HEK293 (cell line): ENCODE measurements at regions not wholly inside any gene's neighbourhood (a gene's known extent, or its start where the extent isn't known, plus 50 kb on each side); places are given as distances from the start of the nearest gene placed in this dataset.

Source experiments
- CTCF ChIA-PET: fragments of 350-600 bp; formaldehyde crosslinking; extraction: SDS; loops from one replicate; lab custom pipeline; 2021; ENCODE audit warnings: antibody characterized with exemption; lab: Yijun Ruan, JAX
- POLR2A ChIA-PET: fragments of 300-600 bp; formaldehyde crosslinking; extraction: SDS; loops from one replicate; lab custom pipeline; 2020; ENCODE audit warnings: antibody characterized with exemption, inconsistent platforms; lab: Yijun Ruan, JAX
- H3K27ac ChIP-seq: fragments of 200-500 bp; sonication (Bioruptor generic); 2 replicates; pipeline ENCODE4 v1.5.1; 2014; ENCODE audit warnings: low read depth, low read length, control low read depth, inconsistent platforms; ENCODE audit errors: extremely low read depth
- H3K36me3 ChIP-seq, 2 experiments: fragments of 200-500 bp in 1 of 2; sonication (Bioruptor generic) in 1 of 2; 1 replicate in 1 of 2; 2 replicates in 1 of 2; pipeline ENCODE4 v1.5.1; 2014 to 2017; ENCODE audit warnings: inconsistent platforms in 2 of 2, low read length in 2 of 2; ENCODE audit not compliant: control insufficient read depth in 2 of 2, insufficient read depth in 1 of 2
- H3K4me1 ChIP-seq: fragments of 200-500 bp; sonication (Bioruptor generic); 2 replicates; pipeline ENCODE4 v1.5.1; 2014; ENCODE audit warnings: mild to moderate bottlenecking, low read length, inconsistent platforms; ENCODE audit not compliant: control insufficient read depth, insufficient read depth
- H3K4me3 ChIP-seq: 2 replicates; pipeline ENCODE4 v1.5.1; 2011; ENCODE audit warnings: low read depth, mild to moderate bottlenecking, control low read depth, low read length, moderate library complexity
- H3K9me3 ChIP-seq: fragments of 200-500 bp; sonication (Bioruptor generic); 2 replicates; pipeline ENCODE4 v1.5.1; 2014; ENCODE audit warnings: low read depth, low read length, inconsistent platforms; ENCODE audit not compliant: control insufficient read depth, insufficient read depth
- FEZF1 ChIP-seq: fragments of 450-650 bp; formaldehyde crosslinking; IDR thresholded peaks from 2 replicates; pipeline ENCODE4 v1.5.1; 2016; ENCODE audit warnings: missing biosample characterization, missing genetic modification characterization
- OSR2 ChIP-seq: fragments of 450-650 bp; formaldehyde crosslinking; IDR thresholded peaks from 2 replicates; pipeline ENCODE4 v1.5.1; 2016; ENCODE audit warnings: missing biosample characterization, missing genetic modification characterization
- PRDM1 ChIP-seq: fragments of 450-650 bp; formaldehyde crosslinking; IDR thresholded peaks from 2 replicates; pipeline ENCODE4; 2016; ENCODE audit warnings: missing biosample characterization, missing genetic modification characterization
- SETDB1 ChIP-seq: IDR thresholded peaks from one replicate; pipeline ENCODE4 v1.6.1; 2017; ENCODE audit warnings: mild to moderate bottlenecking, low read length, moderate library complexity, mixed read lengths; ENCODE audit not compliant: insufficient read length
- YY2 ChIP-seq: fragments of 450-650 bp; formaldehyde crosslinking; IDR thresholded peaks from 2 replicates; pipeline ENCODE4 v1.5.1; 2016; ENCODE audit warnings: missing biosample characterization, missing genetic modification characterization
- ZBTB10 ChIP-seq: fragments of 450-650 bp; formaldehyde crosslinking; IDR thresholded peaks from 2 replicates; pipeline ENCODE4 v1.5.1; 2016; ENCODE audit warnings: missing biosample characterization, missing genetic modification characterization
- ZBTB20 ChIP-seq: fragments of 450-650 bp; formaldehyde crosslinking; IDR thresholded peaks from 2 replicates; pipeline ENCODE4 v1.5.1; 2016; ENCODE audit warnings: missing biosample characterization, missing genetic modification characterization
- ZFHX2 ChIP-seq: fragments of 450-650 bp; formaldehyde crosslinking; conservative IDR thresholded peaks from 2 replicates; pipeline ENCODE4 v1.5.1; 2016; ENCODE audit warnings: missing biosample characterization, missing genetic modification characterization
- ZFP69B ChIP-seq: fragments of 450-650 bp; formaldehyde crosslinking; IDR thresholded peaks from 2 replicates; pipeline ENCODE4 v1.5.1; 2016; ENCODE audit warnings: missing biosample characterization, missing genetic modification characterization
- ZNF202 ChIP-seq: fragments of 450-650 bp; formaldehyde crosslinking; IDR thresholded peaks from 2 replicates; pipeline ENCODE4 v1.5.1; 2016; ENCODE audit warnings: missing biosample characterization, missing genetic modification characterization, borderline replicate concordance
- ZNF23 ChIP-seq: fragments of 450-650 bp; formaldehyde crosslinking; IDR thresholded peaks from 2 replicates; pipeline ENCODE4 v1.5.1; 2016; ENCODE audit warnings: missing biosample characterization, missing genetic modification characterization, borderline replicate concordance
- ZNF24 ChIP-seq: fragments of 450-650 bp; formaldehyde crosslinking; IDR thresholded peaks from 2 replicates; pipeline ENCODE4 v1.5.1; 2016; ENCODE audit warnings: missing biosample characterization, missing genetic modification characterization
- ZNF354C ChIP-seq: fragments of 450-650 bp; formaldehyde crosslinking; IDR thresholded peaks from 2 replicates; pipeline ENCODE4 v1.5.1; 2016; ENCODE audit warnings: missing biosample characterization, missing genetic modification characterization, low read depth, borderline replicate concordance
- ZNF449 ChIP-seq: fragments of 450-650 bp; formaldehyde crosslinking; IDR thresholded peaks from 2 replicates; pipeline ENCODE4 v1.5.1; 2017; ENCODE audit warnings: missing biosample characterization, mild to moderate bottlenecking, missing genetic modification characterization, moderate library complexity
- ZNF560 ChIP-seq: fragments of 450-650 bp; formaldehyde crosslinking; IDR thresholded peaks from 2 replicates; pipeline ENCODE4 v1.5.1; 2017; ENCODE audit warnings: missing biosample characterization, missing genetic modification characterization, borderline replicate concordance
- ZNF830 ChIP-seq: fragments of 450-650 bp; IDR thresholded peaks from 2 replicates; pipeline ENCODE4 v1.5.0; 2018; ENCODE audit warnings: missing biosample characterization, missing genetic modification characterization, low read depth, mild to moderate bottlenecking, moderate library complexity
- TF ChIP-seq, protein P1 (sequence below): fragments of 450-650 bp; formaldehyde crosslinking; IDR thresholded peaks from 2 replicates; pipeline ENCODE4 v1.5.1; 2016; ENCODE audit warnings: missing biosample characterization, missing genetic modification characterization
- TF ChIP-seq, protein P2 (sequence below): fragments of 450-650 bp; formaldehyde crosslinking; IDR thresholded peaks from 2 replicates; pipeline ENCODE4; 2016; ENCODE audit warnings: missing biosample characterization, missing genetic modification characterization
- TF ChIP-seq, protein P3 (sequence below): fragments of 450-650 bp; formaldehyde crosslinking; IDR thresholded peaks from 2 replicates; pipeline ENCODE4 v1.5.1; 2016; ENCODE audit warnings: missing biosample characterization, missing genetic modification characterization

DNA sequence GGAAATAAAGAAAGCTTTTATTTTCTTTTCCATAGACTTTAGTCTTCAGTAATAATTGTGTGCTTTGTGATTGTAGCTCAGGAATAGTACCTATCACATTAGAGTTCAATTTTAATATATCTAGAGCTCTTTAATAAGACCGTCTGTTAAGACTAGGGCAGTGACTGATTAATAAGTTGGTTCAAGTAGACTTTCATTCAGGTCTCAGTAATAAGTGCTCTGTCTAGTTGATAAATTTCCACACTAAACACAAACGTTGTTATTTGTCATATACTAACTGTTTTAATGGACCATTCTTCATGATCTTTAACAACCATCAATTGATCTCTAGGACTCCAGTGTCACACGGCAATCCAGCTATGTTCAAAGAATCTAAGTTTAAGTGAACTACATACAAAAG lies 474.5 kb upstream of the ADGRL2 start:
- ChIA-PET POLR2A (no interaction called here), CTCF (no interaction called here)
- no peaks in the 10 kb centered on the region for H3K9me3 ChIP-seq

More for the DNA sequence above, 474.5 kb upstream of the ADGRL2 start:
- no peak for TF ChIP-seq OSR2 (tag by site-specific recombination)
- no peak for TF ChIP-seq ZNF23 (tag by site-specific recombination)
- TF ChIP-seq, protein P1, sequence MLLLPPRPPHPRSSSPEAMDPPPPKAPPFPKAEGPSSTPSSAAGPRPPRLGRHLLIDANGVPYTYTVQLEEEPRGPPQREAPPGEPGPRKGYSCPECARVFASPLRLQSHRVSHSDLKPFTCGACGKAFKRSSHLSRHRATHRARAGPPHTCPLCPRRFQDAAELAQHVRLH (tag by site-specific recombination) = no peak
- no peak for TF ChIP-seq ZNF354C (tag by site-specific recombination)
- TF ChIP-seq, protein P2, sequence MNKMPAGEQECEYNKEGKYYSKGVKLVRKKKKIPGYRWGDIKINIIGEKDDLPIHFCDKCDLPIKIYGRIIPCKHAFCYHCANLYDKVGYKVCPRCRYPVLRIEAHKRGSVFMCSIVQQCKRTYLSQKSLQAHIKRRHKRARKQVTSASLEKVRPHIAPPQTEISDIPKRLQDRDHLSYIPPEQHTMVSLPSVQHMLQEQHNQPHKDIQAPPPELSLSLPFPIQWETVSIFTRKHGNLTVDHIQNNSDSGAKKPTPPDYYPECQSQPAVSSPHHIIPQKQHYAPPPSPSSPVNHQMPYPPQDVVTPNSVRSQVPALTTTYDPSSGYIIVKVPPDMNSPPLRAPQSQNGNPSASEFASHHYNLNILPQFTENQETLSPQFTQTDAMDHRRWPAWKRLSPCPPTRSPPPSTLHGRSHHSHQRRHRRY = no peak
- no peak for TF ChIP-seq ZBTB20 (tag by site-specific recombination)
- no peak for TF ChIP-seq ZNF24 (tag by site-specific recombination)
- no peak for TF ChIP-seq ZNF830 (tag by site-specific recombination)
- TF ChIP-seq SETDB1 = no peak
- TF ChIP-seq, protein P3, sequence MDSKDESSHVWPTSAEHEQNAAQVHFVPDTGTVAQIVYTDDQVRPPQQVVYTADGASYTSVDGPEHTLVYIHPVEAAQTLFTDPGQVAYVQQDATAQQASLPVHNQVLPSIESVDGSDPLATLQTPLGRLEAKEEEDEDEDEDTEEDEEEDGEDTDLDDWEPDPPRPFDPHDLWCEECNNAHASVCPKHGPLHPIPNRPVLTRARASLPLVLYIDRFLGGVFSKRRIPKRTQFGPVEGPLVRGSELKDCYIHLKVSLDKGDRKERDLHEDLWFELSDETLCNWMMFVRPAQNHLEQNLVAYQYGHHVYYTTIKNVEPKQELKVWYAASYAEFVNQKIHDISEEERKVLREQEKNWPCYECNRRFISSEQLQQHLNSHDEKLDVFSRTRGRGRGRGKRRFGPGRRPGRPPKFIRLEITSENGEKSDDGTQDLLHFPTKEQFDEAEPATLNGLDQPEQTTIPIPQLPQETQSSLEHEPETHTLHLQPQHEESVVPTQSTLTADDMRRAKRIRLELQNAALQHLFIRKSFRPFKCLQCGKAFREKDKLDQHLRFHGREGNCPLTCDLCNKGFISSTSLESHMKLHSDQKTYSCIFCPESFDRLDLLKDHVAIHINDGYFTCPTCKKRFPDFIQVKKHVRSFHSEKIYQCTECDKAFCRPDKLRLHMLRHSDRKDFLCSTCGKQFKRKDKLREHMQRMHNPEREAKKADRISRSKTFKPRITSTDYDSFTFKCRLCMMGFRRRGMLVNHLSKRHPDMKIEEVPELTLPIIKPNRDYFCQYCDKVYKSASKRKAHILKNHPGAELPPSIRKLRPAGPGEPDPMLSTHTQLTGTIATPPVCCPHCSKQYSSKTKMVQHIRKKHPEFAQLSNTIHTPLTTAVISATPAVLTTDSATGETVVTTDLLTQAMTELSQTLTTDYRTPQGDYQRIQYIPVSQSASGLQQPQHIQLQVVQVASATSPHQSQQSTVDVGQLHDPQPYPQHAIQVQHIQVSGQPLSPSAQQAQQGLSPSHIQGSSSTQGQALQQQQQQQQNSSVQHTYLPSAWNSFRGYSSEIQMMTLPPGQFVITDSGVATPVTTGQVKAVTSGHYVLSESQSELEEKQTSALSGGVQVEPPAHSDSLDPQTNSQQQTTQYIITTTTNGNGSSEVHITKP (tag by site-specific recombination) = no peak
- no peak for TF ChIP-seq ZFP69B (tag by site-specific recombination)
- no peak for TF ChIP-seq YY2 (tag by site-specific recombination)
- no peak for TF ChIP-seq ZNF202
- TF ChIP-seq FEZF1 = no peak
- no peak for TF ChIP-seq ZNF449 (tag by site-specific recombination)
- TF ChIP-seq ZBTB10 (tag by site-specific recombination) = no peak
- no peak for TF ChIP-seq ZFHX2
- no peak for TF ChIP-seq ZNF560
- TF ChIP-seq PRDM1 (tag by site-specific recombination) = no peak
- H3K27ac ChIP-seq = no peak overlapping the region
- no peak overlapping the region for H3K4me3 ChIP-seq
- no peaks in the 10 kb centered on the region for H3K36me3 ChIP-seq
- H3K4me1 ChIP-seq = peaks cover 5% of the 10 kb centered on the region
